Jurkat, Clone E6-1 (cell line): ENCODE measurements at regions not wholly inside any gene's neighbourhood (a gene's known extent, or its start where the extent isn't known, plus 50 kb on each side); places are given as distances from the start of the nearest gene placed in this dataset.

Source experiments
- DNase-seq: peaks from one replicate; pipeline ENCODE4 v3.0.0-alpha.2; 2011; ENCODE audit warnings: low read depth, low spot score
- H3K4me3 ChIP-seq: 2 replicates; pipeline ENCODE4 v1.5.1; 2011; ENCODE audit warnings: mild to moderate bottlenecking, low read length, control low read depth, moderate library complexity

GRCh38 chr3:150149651-150150051, 179.0 kb upstream of the PFN2 start:
- no peak for DNase-seq
- no peak overlapping the region for H3K4me3 ChIP-seq

DNA sequence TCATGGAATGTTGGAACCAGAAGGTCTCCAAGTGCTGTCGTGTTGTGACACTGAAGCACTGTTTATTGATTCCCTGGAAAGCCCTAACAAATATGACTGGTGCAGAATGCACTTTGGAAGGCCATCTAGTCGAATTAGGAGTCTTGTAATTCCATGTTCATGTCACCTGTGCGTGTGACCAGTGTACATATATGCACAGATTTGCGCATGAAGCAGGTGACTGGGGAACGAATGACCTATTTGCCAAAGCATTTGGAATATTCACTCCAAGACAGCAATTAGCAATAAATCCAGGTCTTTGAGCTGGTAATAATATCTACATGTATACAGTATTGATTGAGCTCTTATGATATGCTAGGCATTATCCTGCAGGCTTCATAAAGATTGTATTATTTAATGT, 177.5 kb upstream of the PFN2 start:
- H3K4me3 ChIP-seq = no peak overlapping the region
- DNase-seq = no peak

GRCh38 chr3:150147776-150148175, 177.1 kb upstream of the PFN2 start:
- DNase-seq = no peak
- H3K4me3 ChIP-seq = no peak overlapping the region

- H3K4me3 ChIP-seq = no peak overlapping the region
- no peak for DNase-seq
Measured at GRCh38 chr3:150146991-150147761, 176.5 kb upstream of the PFN2 start.

DNA sequence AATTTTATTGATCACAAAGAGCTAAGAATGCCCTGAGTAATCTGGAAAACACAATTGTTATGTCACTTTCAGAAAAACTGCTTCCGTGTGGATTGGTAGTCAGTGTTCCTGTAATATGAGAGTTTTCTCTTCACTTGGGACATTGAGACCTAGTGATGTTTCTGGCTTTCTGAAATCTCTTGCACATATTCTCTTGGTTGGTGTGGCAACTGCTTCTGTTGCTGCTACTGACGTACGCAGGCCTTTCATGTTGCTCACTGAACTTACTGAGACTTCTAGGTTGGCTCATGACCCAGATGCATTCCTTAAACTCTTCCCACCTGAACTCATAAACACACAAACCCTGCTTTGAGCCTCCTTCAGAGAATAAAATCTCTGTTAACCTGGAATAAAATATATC, 175.0 kb upstream of the PFN2 start:
- no peak overlapping the region for H3K4me3 ChIP-seq
- no peak for DNase-seq

DNA sequence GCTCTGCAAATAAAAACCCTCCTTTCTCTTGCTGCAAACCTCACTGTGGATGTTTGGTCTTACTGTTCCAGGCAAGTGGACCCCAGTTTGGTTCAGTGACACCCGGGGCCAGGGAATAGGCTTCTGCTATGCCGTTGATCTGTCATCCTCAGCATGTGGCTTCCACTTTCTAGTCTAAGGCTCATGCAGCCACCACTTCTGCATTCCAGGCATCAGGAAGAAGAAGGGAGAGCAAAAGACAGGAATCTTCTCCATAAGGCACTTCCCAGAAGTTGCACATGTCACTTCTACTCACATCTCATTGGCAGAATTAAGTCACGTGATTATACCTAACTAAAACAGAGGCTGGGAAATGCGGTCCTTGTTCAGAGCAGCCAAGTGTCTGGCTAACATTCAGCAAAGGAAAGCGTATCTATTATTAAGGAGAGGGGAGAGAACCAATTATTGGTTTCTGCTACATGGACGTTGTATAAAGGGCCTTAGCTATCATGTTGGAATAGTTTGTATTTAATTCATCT, 173.6 kb upstream of the PFN2 start:
- no peak for DNase-seq
- no peak overlapping the region for H3K4me3 ChIP-seq

- no peak for DNase-seq
Measured at GRCh38 chr3:150142936-150143335, 172.2 kb upstream of the PFN2 start.

DNA sequence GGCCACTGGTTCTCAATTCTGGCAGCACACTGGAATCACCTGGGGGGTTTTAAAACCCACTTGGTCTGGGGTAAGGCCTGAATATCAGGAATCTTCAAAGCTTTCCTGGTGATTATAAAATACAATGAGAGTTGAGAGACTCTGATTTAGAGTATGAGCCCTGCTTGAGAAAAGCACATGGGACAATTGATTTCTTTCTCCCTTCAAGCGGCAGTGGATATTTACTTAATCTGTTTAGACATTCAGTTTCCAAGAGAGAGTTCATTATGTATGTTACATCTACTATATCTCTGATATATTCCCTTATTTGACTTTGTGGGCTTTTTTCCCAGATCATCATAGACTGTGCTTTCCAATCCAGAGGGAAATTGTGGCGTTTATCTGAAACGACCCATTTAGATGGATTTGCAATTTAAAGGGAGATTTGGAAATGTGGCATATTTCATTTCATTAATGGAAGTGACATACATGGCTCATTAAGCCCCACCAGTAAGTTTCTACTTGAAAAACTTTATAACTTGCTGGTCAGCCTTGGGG, 171.2 kb upstream of the PFN2 start:
- no peak overlapping the region for H3K4me3 ChIP-seq
- no peak for DNase-seq

More at GRCh38 chr3:150142936-150143335, 172.2 kb upstream of the PFN2 start:
- H3K4me3 ChIP-seq = no peak overlapping the region

DNA sequence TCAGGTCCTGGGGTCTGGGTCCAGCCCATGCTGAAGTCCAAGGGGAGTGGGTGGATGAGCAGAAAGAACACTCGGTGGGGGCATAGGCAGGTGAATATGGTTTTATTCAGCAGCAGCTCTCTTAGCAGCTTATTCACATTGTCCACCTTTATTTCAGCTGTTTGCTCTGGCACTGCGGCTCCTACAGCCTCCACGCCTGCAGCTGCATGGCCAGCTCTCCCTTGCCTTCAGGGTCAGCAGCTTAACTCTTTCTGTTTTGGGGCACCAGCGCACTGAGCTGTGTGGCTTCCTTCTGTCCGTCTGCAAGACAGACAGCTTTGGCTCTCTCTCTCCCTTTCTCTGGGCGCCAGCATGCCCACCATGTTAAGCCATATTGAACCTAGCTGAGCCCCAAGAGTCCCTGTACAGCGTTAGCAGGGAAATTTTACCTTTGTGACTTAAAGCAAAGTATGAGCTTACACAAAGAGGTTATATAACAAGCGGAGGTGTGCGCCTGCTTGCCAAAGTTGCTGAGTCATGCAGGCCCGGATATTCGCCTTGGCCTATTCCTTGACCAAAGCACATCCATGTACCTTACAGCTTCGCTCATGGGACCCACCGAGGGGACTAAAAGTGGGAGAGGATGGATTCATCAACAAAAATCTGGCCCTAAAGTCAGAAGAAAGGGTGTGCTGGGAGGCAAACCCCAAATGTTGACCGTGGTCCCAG, 170.1 kb upstream of the PFN2 start:
- no peak overlapping the region for H3K4me3 ChIP-seq
- no peak for DNase-seq

- no peak for DNase-seq
- H3K4me3 ChIP-seq = no peak overlapping the region
Measured at GRCh38 chr3:150138824-150139223, 168.1 kb upstream of the PFN2 start.

DNA sequence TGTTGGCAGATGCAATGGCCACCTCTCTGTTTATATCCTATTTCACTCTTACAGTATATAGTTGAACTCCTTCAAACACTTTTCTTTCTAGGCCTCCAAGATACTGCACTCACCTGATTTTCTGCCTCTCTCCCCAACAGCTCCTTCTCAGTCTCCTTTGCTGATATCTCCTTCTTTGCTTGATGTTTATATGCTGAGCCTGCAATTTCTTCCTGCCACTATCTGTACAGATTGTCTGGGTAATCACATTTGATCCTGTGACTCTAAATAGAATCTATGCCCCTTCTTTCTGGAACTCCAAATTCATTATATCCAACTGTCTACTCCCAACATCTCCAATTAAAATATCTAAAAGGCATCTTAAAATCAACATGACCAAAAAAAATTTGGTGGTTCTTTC, 165.5 kb upstream of the PFN2 start:
- no peak for DNase-seq
- no peak overlapping the region for H3K4me3 ChIP-seq

DNA sequence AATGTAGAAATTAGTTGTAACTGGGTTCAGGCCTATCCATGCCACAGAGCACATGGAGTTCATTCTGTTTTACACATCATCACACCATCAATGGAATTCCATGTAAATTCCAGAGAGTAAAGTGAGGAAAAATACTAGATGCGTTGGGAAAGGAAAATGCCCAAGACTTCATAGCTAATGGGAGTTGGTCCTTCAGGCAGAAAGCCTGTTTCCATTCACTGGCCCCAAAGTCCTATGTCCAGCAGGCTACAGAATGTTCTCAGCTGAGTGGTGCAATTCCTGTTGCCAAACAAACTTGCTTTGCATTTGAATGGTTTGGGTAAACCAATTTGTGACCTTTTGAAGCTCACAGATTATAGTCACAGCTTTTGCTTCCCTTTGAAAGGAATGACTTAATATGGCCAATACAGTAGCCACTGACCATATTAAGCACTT, 164.6 kb upstream of the PFN2 start:
- no peak for DNase-seq
- H3K4me3 ChIP-seq = no peak overlapping the region

DNA sequence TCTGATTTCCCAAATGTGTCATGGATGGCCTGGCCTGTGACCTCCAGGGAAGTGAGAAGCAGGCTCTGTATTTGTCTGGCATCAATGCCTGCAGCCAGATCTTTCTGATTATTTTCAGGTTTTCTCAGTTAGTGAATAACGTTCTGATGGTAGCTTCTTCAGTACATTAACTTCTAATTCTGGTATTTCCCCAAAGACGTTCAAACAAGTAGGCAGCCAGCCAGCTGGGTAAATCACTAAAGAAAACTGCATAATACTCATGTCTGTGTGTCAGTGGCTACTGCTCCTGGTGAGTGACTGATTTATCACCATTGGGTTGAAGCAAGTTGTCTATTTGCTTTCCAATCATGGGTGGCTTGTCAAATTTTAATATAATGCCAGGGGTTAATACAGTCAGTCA, 162.6 kb upstream of the PFN2 start:
- no peak overlapping the region for H3K4me3 ChIP-seq
- DNase-seq = no peak

DNA sequence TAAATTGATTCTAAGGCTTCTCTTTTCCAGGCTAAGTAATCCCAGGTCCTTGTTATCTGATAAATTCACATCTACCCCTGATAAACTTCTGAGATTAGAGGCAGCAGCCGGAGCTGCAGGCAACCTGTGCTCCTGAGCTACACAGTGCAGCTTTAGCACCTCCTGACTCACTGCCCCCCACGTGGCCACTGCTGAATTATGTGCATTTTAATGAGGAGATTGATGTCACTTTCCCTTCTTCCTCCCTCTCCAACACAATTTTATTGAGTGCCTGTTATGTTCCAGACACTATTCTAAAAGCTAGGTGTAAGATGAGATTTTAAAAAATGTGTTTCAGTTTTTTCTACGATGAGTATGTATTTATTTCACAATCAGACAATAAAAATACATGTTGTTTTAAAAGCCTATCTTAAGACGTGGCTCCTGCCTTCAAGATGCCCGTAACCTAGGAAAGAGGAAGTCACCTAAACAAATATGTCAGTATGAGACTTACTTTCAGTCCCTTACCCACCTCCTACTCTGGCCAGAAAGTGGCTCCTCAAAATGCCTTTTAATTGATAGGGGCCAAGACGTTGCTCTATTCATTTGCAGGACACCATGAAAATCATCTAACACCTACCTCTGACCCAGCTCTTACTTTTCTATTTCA, 161.5 kb upstream of the PFN2 start:
- no peak overlapping the region for H3K4me3 ChIP-seq
- no peak for DNase-seq

GRCh38 chr3:150131663-150132062, 161.0 kb upstream of the PFN2 start:
- no peak overlapping the region for H3K4me3 ChIP-seq
- DNase-seq = no peak

- DNase-seq = no peak
- no peak overlapping the region for H3K4me3 ChIP-seq
Measured at GRCh38 chr3:150130404-150131100, 159.9 kb upstream of the PFN2 start.

- no peak for DNase-seq
- H3K4me3 ChIP-seq = no peak overlapping the region
Measured at GRCh38 chr3:150129166-150129565, 158.5 kb upstream of the PFN2 start.

- DNase-seq = no peak
- no peak overlapping the region for H3K4me3 ChIP-seq
Measured at GRCh38 chr3:150128126-150128525, 157.4 kb upstream of the PFN2 start.

DNA sequence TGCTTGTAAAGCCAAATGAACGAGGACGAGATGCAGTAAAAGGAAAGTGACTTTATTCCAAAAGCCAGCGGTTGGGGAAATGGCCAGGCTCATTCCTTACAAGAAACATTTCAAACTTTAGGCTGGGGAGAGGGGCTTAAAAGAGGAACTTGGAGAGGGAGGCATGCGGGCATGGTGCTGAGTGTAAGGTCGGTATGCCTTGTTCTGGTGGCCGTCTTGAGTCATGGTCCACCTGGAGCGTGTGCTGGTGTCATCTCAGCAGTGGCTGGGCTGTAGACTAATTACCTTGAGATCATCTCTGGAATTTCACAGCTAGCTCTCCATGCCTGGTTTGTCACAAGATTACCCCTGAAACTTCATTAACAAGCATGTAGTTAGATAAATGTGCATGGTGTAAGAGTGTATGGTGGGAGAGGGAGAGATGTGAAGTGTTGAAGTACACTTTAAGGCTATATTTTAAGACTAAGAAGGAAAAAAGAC, 156.4 kb upstream of the PFN2 start:
- no peak overlapping the region for H3K4me3 ChIP-seq
- no peak for DNase-seq
